WTC11 (cell line): ENCODE measurements at regions not wholly inside any gene's neighbourhood (a gene's known extent, or its start where the extent isn't known, plus 50 kb on each side); places are given as distances from the start of the nearest gene placed in this dataset.

Experiments used
- ATAC-seq: fragments of 200-7000 bp; cut with Tn5 transposase; 2 replicates; pipeline ENCODE4 v1.10.0; 2021; ENCODE audit warnings: mild to moderate bottlenecking, moderate library complexity
- CTCF ChIA-PET: fragments of 300-600 bp; sonication (Branson Sonifier 250); formaldehyde crosslinking; loops from one replicate; lab custom pipeline; 2021; ENCODE audit warnings: antibody characterized with exemption; lab: Charles Lee
- POLR2A ChIA-PET: fragments of 350-600 bp; sonication (Branson Sonifier 250); formaldehyde crosslinking; loops from one replicate; lab custom pipeline; 2021; ENCODE audit warnings: antibody characterized with exemption; lab: Charles Lee
- DNase-seq: peaks from one replicate; pipeline ENCODE4 v3.0.0; 2021; ENCODE audit warnings: low spot score
- H3K27ac Mint-ChIP-seq: 2 replicates; pipeline ENCODE4 v1.8.0; 2021; ENCODE audit warnings: mixed read lengths
- H3K27me3 Mint-ChIP-seq: 2 replicates; pipeline ENCODE4 v1.8.0; 2021; ENCODE audit warnings: low read depth, mild to moderate bottlenecking, moderate library complexity, mixed read lengths
- H3K36me3 Mint-ChIP-seq: 2 replicates; pipeline ENCODE4 v1.8.0; 2021; ENCODE audit warnings: mixed read lengths
- H3K4me1 Mint-ChIP-seq: 2 replicates; pipeline ENCODE4 v1.8.0; 2022; ENCODE audit warnings: mixed read lengths
- H3K4me3 Mint-ChIP-seq: 2 replicates; pipeline ENCODE4 v1.8.0; 2021; ENCODE audit warnings: mild to moderate bottlenecking, moderate library complexity, mixed read lengths
- H3K9me3 Mint-ChIP-seq: 2 replicates; pipeline ENCODE4 v1.8.0; 2021; ENCODE audit warnings: mixed read lengths
- ARID4B ChIP-seq: sonication (generic); formaldehyde crosslinking; IDR thresholded peaks from 2 replicates; pipeline ENCODE4 v1.8.0; 2023; ENCODE audit warnings: missing genetic modification reagents, mild to moderate bottlenecking, borderline replicate concordance
- ETV6 ChIP-seq: sonication (generic); formaldehyde crosslinking; IDR thresholded peaks from 2 replicates; pipeline ENCODE4 v1.8.1; 2022; ENCODE audit warnings: mild to moderate bottlenecking, missing genetic modification reagents
- FOXK1 ChIP-seq: sonication (generic); formaldehyde crosslinking; IDR thresholded peaks from 2 replicates; pipeline ENCODE4 v1.8.0; 2022; ENCODE audit warnings: mild to moderate bottlenecking, moderate library complexity, missing genetic modification reagents
- MXD4 ChIP-seq: fragments of 250-450 bp; sonication (Bioruptor Pico); IDR thresholded peaks from 2 replicates; pipeline ENCODE4 v1.8.0; 2021; ENCODE audit warnings: mild to moderate bottlenecking, moderate library complexity, borderline replicate concordance
- NR2C2 ChIP-seq: sonication (generic); formaldehyde crosslinking; IDR thresholded peaks from 2 replicates; pipeline ENCODE4 v1.8.0; 2022; ENCODE audit warnings: mild to moderate bottlenecking, missing genetic modification reagents
- PRDM15 ChIP-seq: sonication (generic); formaldehyde crosslinking; IDR thresholded peaks from 2 replicates; pipeline ENCODE4 v1.8.0; 2022; ENCODE audit warnings: missing genetic modification reagents
- RELA ChIP-seq: sonication (generic); formaldehyde crosslinking; IDR thresholded peaks from 2 replicates; pipeline ENCODE4 v1.8.1; 2022; ENCODE audit warnings: missing genetic modification reagents, mild to moderate bottlenecking, borderline replicate concordance
- RORB ChIP-seq: fragments of 250-450 bp; sonication (Bioruptor Pico); IDR thresholded peaks from 2 replicates; pipeline ENCODE4 v1.9.0; 2021; ENCODE audit warnings: mild to moderate bottlenecking
- TEAD1 ChIP-seq: sonication (generic); formaldehyde crosslinking; IDR thresholded peaks from 2 replicates; pipeline ENCODE4 v1.8.0; 2022; ENCODE audit warnings: mild to moderate bottlenecking, missing genetic modification reagents
- ZNF317 ChIP-seq: sonication (generic); formaldehyde crosslinking; IDR thresholded peaks from 2 replicates; pipeline ENCODE4 v1.8.1; 2023; ENCODE audit warnings: low read depth, mild to moderate bottlenecking, moderate library complexity, missing genetic modification reagents, borderline replicate concordance
- ZNF423 ChIP-seq: fragments of 250-450 bp; sonication (Bioruptor Pico); IDR thresholded peaks from 2 replicates; pipeline ENCODE4 v2.1.2; 2022; ENCODE audit warnings: mild to moderate bottlenecking, moderate library complexity
- ZSCAN18 ChIP-seq: fragments of 250-450 bp; sonication (Bioruptor Pico); IDR thresholded peaks from 2 replicates; pipeline ENCODE4 v2.1.2; 2022; ENCODE audit warnings: mild to moderate bottlenecking, moderate library complexity
- TF ChIP-seq, protein P1 (sequence below): fragments of 250-450 bp; sonication (Bioruptor Pico); IDR thresholded peaks from 2 replicates; pipeline ENCODE4 v1.8.0; 2021; ENCODE audit warnings: mild to moderate bottlenecking
- TF ChIP-seq, protein P2 (sequence below): fragments of 250-450 bp; sonication (Bioruptor Pico); IDR thresholded peaks from 2 replicates; pipeline ENCODE4 v1.9.0; 2021; ENCODE audit warnings: mild to moderate bottlenecking, borderline replicate concordance
- TF ChIP-seq, protein P3 (sequence below): sonication (generic); formaldehyde crosslinking; IDR thresholded peaks from 2 replicates; pipeline ENCODE4 v1.8.0; 2022; ENCODE audit warnings: mild to moderate bottlenecking, missing genetic modification reagents

DNA sequence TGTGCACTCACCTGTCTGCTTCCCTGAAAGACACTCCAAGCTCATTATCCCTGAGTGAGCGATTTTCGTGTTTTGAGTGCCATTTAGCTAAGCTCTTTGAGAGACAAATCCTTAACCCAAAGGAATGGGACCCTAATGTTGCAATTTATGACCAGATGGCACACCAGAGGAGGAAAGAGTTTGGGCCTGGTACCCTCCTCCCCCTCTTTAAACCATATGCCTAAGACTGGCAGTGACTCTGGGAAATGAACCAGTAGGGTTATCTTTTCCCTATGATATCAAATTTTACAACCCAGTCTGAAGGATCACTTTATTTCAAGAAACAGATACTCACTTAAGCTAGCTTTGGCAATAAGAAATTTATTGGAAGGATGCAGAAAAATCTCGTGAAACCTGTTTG, 550.4 kb downstream of the TOX3 start:
- H3K27ac Mint-ChIP-seq: no peak overlapping the region
- ATAC-seq: no peak
- no peaks in the 10 kb centered on the region for H3K36me3 Mint-ChIP-seq

DNA sequence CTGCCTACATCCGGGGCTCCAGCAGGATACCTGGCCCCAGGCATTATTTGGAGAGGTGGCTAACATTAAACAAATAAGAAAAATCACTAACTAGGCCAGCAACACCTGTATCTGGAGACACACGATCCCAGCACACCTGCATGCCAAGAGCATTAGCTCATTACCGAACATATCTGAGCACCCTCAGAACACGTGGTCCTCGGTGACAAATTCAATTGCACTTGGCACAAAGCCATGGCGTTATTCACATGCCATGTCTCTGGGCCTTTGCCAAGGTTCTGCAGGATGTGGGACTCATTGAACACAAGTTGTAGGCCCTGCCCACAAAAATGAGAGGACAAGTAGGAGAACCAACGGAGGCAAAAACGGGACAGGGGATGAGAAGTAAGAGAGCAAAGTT, 552.3 kb downstream of the TOX3 start:
- POLR2A ChIA-PET: no interaction called here
- Mint-ChIP-seq H3K9me3 (peaks cover 27% of the 10 kb centered on the region), H3K27ac (no peak overlapping the region), H3K36me3 (no peaks in the 10 kb centered on the region), H3K4me1 (peaks cover 6% of the 10 kb centered on the region), H3K4me3 (no peak overlapping the region), H3K27me3 (peaks cover 3% of the 10 kb centered on the region; the same call in 1 of the 2 replicates)
- ATAC-seq (no peak), DNase-seq (no peak)
- CTCF ChIA-PET: no interaction called here
- TF ChIP-seq TEAD1: no peak
- no peak for TF ChIP-seq FOXK1 (CRISPR knock-in tag)
- TF ChIP-seq ARID4B: no peak
- no peak for TF ChIP-seq ETV6 (CRISPR knock-in tag)
- TF ChIP-seq, protein P1, sequence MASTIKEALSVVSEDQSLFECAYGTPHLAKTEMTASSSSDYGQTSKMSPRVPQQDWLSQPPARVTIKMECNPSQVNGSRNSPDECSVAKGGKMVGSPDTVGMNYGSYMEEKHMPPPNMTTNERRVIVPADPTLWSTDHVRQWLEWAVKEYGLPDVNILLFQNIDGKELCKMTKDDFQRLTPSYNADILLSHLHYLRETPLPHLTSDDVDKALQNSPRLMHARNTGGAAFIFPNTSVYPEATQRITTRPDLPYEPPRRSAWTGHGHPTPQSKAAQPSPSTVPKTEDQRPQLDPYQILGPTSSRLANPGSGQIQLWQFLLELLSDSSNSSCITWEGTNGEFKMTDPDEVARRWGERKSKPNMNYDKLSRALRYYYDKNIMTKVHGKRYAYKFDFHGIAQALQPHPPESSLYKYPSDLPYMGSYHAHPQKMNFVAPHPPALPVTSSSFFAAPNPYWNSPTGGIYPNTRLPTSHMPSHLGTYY (CRISPR knock-in tag): no peak

More for the DNA sequence above, 550.4 kb downstream of the TOX3 start:
- TF ChIP-seq NR2C2 (CRISPR knock-in tag) (no peak), RORB (no peak), FOXK1 (CRISPR knock-in tag) (no peak), PRDM15 (CRISPR knock-in tag) (no peak), RELA (no peak), ZNF423 (CRISPR knock-in tag) (no peak), MXD4 (CRISPR knock-in tag) (no peak), ZSCAN18 (CRISPR knock-in tag) (no peak), ZNF317 (CRISPR knock-in tag) (no peak)
- TF ChIP-seq, protein P2, sequence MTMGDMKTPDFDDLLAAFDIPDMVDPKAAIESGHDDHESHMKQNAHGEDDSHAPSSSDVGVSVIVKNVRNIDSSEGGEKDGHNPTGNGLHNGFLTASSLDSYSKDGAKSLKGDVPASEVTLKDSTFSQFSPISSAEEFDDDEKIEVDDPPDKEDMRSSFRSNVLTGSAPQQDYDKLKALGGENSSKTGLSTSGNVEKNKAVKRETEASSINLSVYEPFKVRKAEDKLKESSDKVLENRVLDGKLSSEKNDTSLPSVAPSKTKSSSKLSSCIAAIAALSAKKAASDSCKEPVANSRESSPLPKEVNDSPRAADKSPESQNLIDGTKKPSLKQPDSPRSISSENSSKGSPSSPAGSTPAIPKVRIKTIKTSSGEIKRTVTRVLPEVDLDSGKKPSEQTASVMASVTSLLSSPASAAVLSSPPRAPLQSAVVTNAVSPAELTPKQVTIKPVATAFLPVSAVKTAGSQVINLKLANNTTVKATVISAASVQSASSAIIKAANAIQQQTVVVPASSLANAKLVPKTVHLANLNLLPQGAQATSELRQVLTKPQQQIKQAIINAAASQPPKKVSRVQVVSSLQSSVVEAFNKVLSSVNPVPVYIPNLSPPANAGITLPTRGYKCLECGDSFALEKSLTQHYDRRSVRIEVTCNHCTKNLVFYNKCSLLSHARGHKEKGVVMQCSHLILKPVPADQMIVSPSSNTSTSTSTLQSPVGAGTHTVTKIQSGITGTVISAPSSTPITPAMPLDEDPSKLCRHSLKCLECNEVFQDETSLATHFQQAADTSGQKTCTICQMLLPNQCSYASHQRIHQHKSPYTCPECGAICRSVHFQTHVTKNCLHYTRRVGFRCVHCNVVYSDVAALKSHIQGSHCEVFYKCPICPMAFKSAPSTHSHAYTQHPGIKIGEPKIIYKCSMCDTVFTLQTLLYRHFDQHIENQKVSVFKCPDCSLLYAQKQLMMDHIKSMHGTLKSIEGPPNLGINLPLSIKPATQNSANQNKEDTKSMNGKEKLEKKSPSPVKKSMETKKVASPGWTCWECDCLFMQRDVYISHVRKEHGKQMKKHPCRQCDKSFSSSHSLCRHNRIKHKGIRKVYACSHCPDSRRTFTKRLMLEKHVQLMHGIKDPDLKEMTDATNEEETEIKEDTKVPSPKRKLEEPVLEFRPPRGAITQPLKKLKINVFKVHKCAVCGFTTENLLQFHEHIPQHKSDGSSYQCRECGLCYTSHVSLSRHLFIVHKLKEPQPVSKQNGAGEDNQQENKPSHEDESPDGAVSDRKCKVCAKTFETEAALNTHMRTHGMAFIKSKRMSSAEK (CRISPR knock-in tag): no peak
- TF ChIP-seq, protein P3, sequence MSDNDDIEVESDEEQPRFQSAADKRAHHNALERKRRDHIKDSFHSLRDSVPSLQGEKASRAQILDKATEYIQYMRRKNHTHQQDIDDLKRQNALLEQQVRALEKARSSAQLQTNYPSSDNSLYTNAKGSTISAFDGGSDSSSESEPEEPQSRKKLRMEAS (CRISPR knock-in tag): no peak
- TF ChIP-seq, all 79 proteins: peak for 0
- peaks cover 21% of the 10 kb centered on the region for H3K9me3 Mint-ChIP-seq
- DNase-seq: no peak
- H3K4me3 Mint-ChIP-seq: no peak overlapping the region
- CTCF ChIA-PET: interaction anchor here (1.0 kb wide), 1 partner anchor 180 kb away, joined by 3 read pairs; no protein-coding TSS in a partner anchor
- H3K4me1 Mint-ChIP-seq: peaks cover 7% of the 10 kb centered on the region
- H3K27me3 Mint-ChIP-seq: peaks cover 3% of the 10 kb centered on the region; the same call in 1 of the 2 replicates
- POLR2A ChIA-PET: no interaction called here
